ENCODE measurements at regions not wholly inside any gene's neighbourhood (a gene's known extent, or its start where the extent isn't known, plus 50 kb on each side); places are given as distances from the start of the nearest gene placed in this dataset.

GRCh38 chr17:22300731-22301352 lies 608.5 kb downstream of the KCNJ18 start:
- TF ChIP-seq, protein P1, sequence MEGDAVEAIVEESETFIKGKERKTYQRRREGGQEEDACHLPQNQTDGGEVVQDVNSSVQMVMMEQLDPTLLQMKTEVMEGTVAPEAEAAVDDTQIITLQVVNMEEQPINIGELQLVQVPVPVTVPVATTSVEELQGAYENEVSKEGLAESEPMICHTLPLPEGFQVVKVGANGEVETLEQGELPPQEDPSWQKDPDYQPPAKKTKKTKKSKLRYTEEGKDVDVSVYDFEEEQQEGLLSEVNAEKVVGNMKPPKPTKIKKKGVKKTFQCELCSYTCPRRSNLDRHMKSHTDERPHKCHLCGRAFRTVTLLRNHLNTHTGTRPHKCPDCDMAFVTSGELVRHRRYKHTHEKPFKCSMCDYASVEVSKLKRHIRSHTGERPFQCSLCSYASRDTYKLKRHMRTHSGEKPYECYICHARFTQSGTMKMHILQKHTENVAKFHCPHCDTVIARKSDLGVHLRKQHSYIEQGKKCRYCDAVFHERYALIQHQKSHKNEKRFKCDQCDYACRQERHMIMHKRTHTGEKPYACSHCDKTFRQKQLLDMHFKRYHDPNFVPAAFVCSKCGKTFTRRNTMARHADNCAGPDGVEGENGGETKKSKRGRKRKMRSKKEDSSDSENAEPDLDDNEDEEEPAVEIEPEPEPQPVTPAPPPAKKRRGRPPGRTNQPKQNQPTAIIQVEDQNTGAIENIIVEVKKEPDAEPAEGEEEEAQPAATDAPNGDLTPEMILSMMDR (conservative IDR thresholded peaks at IDR 0.05; ENCODE audit: low read depth, low read length) = no peak
- TF ChIP-seq EZH2 (IDR thresholded peaks at IDR 0.05; ENCODE audit: borderline replicate concordance, low read depth, low read length, poor library complexity, severe bottlenecking) = no peak

All from A673 (cell line).